ENCODE measurements at regions not wholly inside any gene's neighbourhood (a gene's known extent, or its start where the extent isn't known, plus 50 kb on each side); places are given as distances from the start of the nearest gene placed in this dataset.

DNA sequence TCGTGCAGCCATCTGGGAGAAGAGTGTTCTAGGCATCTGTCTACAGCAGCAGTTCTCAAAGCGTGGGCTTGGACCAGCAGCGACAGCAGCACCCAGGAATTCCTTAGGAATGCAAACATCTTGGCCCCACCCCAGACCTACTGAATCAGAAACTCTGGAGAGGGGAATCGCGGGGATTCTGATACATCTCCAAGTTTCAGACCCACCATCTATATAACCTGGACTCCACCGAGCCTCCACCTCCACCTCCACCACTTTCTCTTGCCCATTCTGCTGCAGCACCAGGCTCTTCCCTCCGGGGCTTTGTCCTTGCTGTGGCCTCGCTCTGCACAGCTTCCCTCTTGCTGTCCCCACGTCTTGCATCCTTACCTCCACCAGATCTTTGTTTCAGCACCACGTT lies 256.4 kb downstream of the BCL2 start:
- Mint-ChIP-seq H3K4me3 (peak overlapping the region; percentile 11; the same call in 1 of the 2 replicates), H3K36me3 (ENCODE audit: low read depth) (no peaks in the 10 kb centered on the region), H3K27me3 (ENCODE audit: insufficient read depth) (peaks cover 31% of the 10 kb centered on the region), H3K9me3 (no peaks in the 10 kb centered on the region), H3K27ac (no peak overlapping the region), H3K4me1 (ENCODE audit: low read depth) (peaks cover 10% of the 10 kb centered on the region)
- DNase-seq = no peak
- TF ChIP-seq CTCF (IDR thresholded peaks at IDR 0.05) = no peak

GRCh38 chr18:63062246-63062645 lies 257.3 kb downstream of the BCL2 start:
- Mint-ChIP-seq H3K27ac (no peak overlapping the region), H3K4me1 (ENCODE audit: low read depth) (peaks cover 10% of the 10 kb centered on the region), H3K9me3 (no peaks in the 10 kb centered on the region), H3K36me3 (ENCODE audit: low read depth) (no peaks in the 10 kb centered on the region), H3K4me3 (no peak overlapping the region), H3K27me3 (ENCODE audit: insufficient read depth) (peaks cover 34% of the 10 kb centered on the region)
- no peak for DNase-seq
- TF ChIP-seq CTCF (IDR thresholded peaks at IDR 0.05) = no peak

- no peak for DNase-seq
- Mint-ChIP-seq H3K36me3 (ENCODE audit: low read depth) (no peaks in the 10 kb centered on the region), H3K27ac (no peak overlapping the region), H3K4me1 (ENCODE audit: low read depth) (peaks cover 10% of the 10 kb centered on the region), H3K9me3 (no peaks in the 10 kb centered on the region), H3K4me3 (no peak overlapping the region), H3K27me3 (ENCODE audit: insufficient read depth) (peaks cover 34% of the 10 kb centered on the region)
- TF ChIP-seq CTCF (IDR thresholded peaks at IDR 0.05) = no peak
Measured at GRCh38 chr18:63061303-63061702, 258.3 kb downstream of the BCL2 start.

DNA sequence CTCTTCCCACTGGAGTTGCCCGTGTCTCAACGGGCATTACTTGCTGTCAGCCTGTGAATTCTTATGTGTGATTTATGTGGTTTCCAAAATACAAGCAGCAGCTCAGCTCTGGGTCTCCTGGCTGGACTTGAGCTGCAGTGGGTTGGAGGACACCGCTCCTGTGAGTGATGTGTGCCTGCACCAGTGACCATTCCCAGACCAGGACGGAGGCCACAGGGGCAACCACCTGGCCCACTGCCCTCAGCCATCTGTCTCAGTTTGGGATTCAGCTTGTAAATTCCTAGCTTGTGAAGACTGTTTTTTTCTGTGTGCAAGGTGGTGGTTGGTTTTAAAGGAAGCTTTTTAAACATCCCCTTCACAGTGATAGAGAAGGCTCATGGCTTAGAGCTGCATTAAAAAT lies 261.0 kb downstream of the BCL2 start:
- peaks cover 22% of the 10 kb centered on the region for H3K27me3 Mint-ChIP-seq (ENCODE audit: insufficient read depth)
- no peaks in the 10 kb centered on the region for H3K36me3 Mint-ChIP-seq (ENCODE audit: low read depth)
- no peak for TF ChIP-seq CTCF (IDR thresholded peaks at IDR 0.05)
- H3K4me3 Mint-ChIP-seq = no peak overlapping the region
- DNase-seq = no peak
- no peaks in the 10 kb centered on the region for H3K9me3 Mint-ChIP-seq
- H3K27ac Mint-ChIP-seq = no peak overlapping the region
- peaks cover 9% of the 10 kb centered on the region for H3K4me1 Mint-ChIP-seq (ENCODE audit: low read depth)

DNA sequence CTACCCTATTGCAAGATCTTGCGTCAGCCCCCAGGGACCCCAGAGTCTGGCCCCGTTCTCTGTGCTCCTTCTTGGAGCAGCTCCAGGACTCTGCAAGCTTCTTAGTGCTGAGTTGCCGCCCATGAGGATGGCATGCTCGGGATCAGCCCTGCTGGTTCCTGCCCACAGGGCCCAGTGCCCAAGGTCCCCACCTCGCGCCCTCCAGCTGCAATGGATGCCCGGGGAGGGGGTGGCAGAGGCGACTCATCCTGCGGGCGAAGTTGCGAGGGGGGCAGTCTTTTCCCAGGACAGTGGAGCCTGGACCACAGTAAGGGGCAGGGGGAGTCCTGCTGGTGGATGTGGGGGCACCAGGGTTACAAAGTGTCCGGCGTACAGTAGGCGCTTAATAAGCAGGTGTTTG lies 261.9 kb downstream of the BCL2 start:
- H3K4me1 Mint-ChIP-seq (ENCODE audit: low read depth) = peaks cover under 1% of the 10 kb centered on the region; the same call in 1 of the 2 replicates
- no peaks in the 10 kb centered on the region for H3K9me3 Mint-ChIP-seq
- H3K4me3 Mint-ChIP-seq = no peak overlapping the region
- no peaks in the 10 kb centered on the region for H3K36me3 Mint-ChIP-seq (ENCODE audit: low read depth)
- H3K27me3 Mint-ChIP-seq (ENCODE audit: insufficient read depth) = peaks cover 19% of the 10 kb centered on the region
- DNase-seq = no peak
- no peak overlapping the region for H3K27ac Mint-ChIP-seq
- TF ChIP-seq CTCF (IDR thresholded peaks at IDR 0.05) = no peak

All from HFFc6 (cell line).